ENCODE measurements at regions not wholly inside any gene's neighbourhood (a gene's known extent, or its start where the extent isn't known, plus 50 kb on each side); places are given as distances from the start of the nearest gene placed in this dataset.

GRCh38 chr5:5671823-5672222, 249.3 kb downstream of the ICE1 start:
- TF ChIP-seq EZH2phosphoT487 (IDR thresholded peaks at IDR 0.05) (no peak), EZH2 (IDR thresholded peaks at IDR 0.05) (no peak)
- TF ChIP-seq, protein P1, sequence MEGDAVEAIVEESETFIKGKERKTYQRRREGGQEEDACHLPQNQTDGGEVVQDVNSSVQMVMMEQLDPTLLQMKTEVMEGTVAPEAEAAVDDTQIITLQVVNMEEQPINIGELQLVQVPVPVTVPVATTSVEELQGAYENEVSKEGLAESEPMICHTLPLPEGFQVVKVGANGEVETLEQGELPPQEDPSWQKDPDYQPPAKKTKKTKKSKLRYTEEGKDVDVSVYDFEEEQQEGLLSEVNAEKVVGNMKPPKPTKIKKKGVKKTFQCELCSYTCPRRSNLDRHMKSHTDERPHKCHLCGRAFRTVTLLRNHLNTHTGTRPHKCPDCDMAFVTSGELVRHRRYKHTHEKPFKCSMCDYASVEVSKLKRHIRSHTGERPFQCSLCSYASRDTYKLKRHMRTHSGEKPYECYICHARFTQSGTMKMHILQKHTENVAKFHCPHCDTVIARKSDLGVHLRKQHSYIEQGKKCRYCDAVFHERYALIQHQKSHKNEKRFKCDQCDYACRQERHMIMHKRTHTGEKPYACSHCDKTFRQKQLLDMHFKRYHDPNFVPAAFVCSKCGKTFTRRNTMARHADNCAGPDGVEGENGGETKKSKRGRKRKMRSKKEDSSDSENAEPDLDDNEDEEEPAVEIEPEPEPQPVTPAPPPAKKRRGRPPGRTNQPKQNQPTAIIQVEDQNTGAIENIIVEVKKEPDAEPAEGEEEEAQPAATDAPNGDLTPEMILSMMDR (IDR thresholded peaks at IDR 0.05), result no peak

All from neural progenitor cell (in vitro differentiated cells).